Endothelial cell of umbilical vein (primary cell): ENCODE measurements at regions not wholly inside any gene's neighbourhood (a gene's known extent, or its start where the extent isn't known, plus 50 kb on each side); places are given as distances from the start of the nearest gene placed in this dataset.

Source experiments
- CTCF ChIP-seq, 2 donors: IDR thresholded peaks; 1 replicate in 1 of 2; 2 replicates in 1 of 2; pipeline ENCODE4 v1.5.1; 2011; ENCODE audit warnings: low read length in 2 of 2, mild to moderate bottlenecking in 2 of 2, moderate library complexity in 2 of 2, control low read depth in 1 of 2, inconsistent platforms in 1 of 2, low read depth in 1 of 2; ENCODE audit not compliant: insufficient read depth in 1 of 2; ENCODE audit errors: extremely low read depth in 1 of 2
- EZH2 ChIP-seq: IDR thresholded peaks from 2 replicates; pipeline ENCODE4 v1.6.1; 2012; ENCODE audit warnings: borderline replicate concordance, low read depth, mild to moderate bottlenecking, moderate library complexity, low read length, inconsistent platforms; ENCODE audit not compliant: severe bottlenecking
- FOS ChIP-seq: IDR thresholded peaks from 2 replicates; pipeline ENCODE4 v1.6.1; 2011; ENCODE audit warnings: mild to moderate bottlenecking, low read length, moderate library complexity, borderline replicate concordance; ENCODE audit not compliant: insufficient read depth
- JUN ChIP-seq: IDR thresholded peaks from 2 replicates; pipeline ENCODE4 v1.6.1; 2011; ENCODE audit warnings: borderline replicate concordance, low read depth; ENCODE audit not compliant: insufficient read length, insufficient read depth
- MAX ChIP-seq: IDR thresholded peaks from 2 replicates; pipeline ENCODE4 v1.6.1; 2011; ENCODE audit not compliant: insufficient read depth, insufficient read length
- MYC ChIP-seq: IDR thresholded peaks from one replicate; pipeline ENCODE4 v1.6.1; 2011; ENCODE audit warnings: mild to moderate bottlenecking, low read depth, low read length
- POLR2A ChIP-seq: IDR thresholded peaks from 2 replicates; pipeline ENCODE4 v1.6.1; 2012; ENCODE audit warnings: low read depth, mild to moderate bottlenecking, control low read depth, low read length
- POLR2AphosphoS5 ChIP-seq: IDR thresholded peaks from 2 replicates; pipeline ENCODE4 v1.6.1; 2012; ENCODE audit warnings: low read depth, mild to moderate bottlenecking, control low read depth, low read length, moderate library complexity; ENCODE audit not compliant: insufficient read depth

- TF ChIP-seq POLR2A (no peak), CTCF (IDR thresholded peaks at IDR 0.05; ENCODE audit: extremely low read depth in 1 of 2, insufficient read depth in 1 of 2, low read depth in 1 of 2, low read length in 2 of 2) (no peak), EZH2 (no peak), JUN (no peak), POLR2AphosphoS5 (no peak), FOS (no peak), MAX (no peak), MYC (no peak)
These were observed 118.3 kb downstream of the BMP4 start for GRCh38 chr14:53838374-53838773.
